Smooth muscle cell (in vitro differentiated cells): ENCODE measurements at regions not wholly inside any gene's neighbourhood (a gene's known extent, or its start where the extent isn't known, plus 50 kb on each side); places are given as distances from the start of the nearest gene placed in this dataset.

Source experiments
- DNase-seq: peaks from one replicate; lab custom pipeline; 2025; ENCODE audit not compliant: unreplicated experiment; lab: John Stamatoyannopoulos, UW
- H2AFZ ChIP-seq: fragments of 200-600 bp; sonication (generic); 2 replicates; pipeline ENCODE4 v1.6.0; 2016; ENCODE audit warnings: antibody characterized with exemption, low read depth, mild to moderate bottlenecking
- H3F3A ChIP-seq: fragments of 200-600 bp; sonication (generic); 2 replicates; pipeline ENCODE4 v1.6.0; 2017; ENCODE audit warnings: antibody characterized with exemption, low read depth
- H3K27ac ChIP-seq: fragments of 200-600 bp; sonication (generic); 2 replicates; pipeline ENCODE4 v1.5.1; 2016; ENCODE audit warnings: low read depth, mild to moderate bottlenecking
- H3K27me3 ChIP-seq: fragments of 200-600 bp; sonication (generic); 2 replicates; pipeline ENCODE4 v1.6.1; 2016; ENCODE audit warnings: low read depth, mild to moderate bottlenecking
- H3K36me3 ChIP-seq: fragments of 200-600 bp; sonication (generic); 2 replicates; pipeline ENCODE4 v1.5.1; 2016; ENCODE audit warnings: low read depth
- H3K4me1 ChIP-seq: fragments of 200-600 bp; sonication (generic); 2 replicates; pipeline ENCODE4 v1.5.1; 2016; ENCODE audit warnings: low read depth
- H3K4me2 ChIP-seq: fragments of 200-600 bp; sonication (generic); 2 replicates; pipeline ENCODE4 v1.6.0; 2016; ENCODE audit warnings: mild to moderate bottlenecking
- H3K4me3 ChIP-seq: fragments of 200-600 bp; sonication (generic); 2 replicates; pipeline ENCODE4 v1.5.1; 2016; ENCODE audit warnings: mild to moderate bottlenecking
- H3K79me2 ChIP-seq: fragments of 200-600 bp; sonication (generic); 2 replicates; pipeline ENCODE4 v1.6.0; 2016; ENCODE audit warnings: low read depth, mild to moderate bottlenecking
- H3K9ac ChIP-seq: fragments of 200-600 bp; sonication (generic); 2 replicates; pipeline ENCODE4 v1.6.0; 2016; ENCODE audit warnings: low read depth
- H3K9me3 ChIP-seq: fragments of 200-600 bp; sonication (generic); replicated peaks from 2 replicates; pipeline ENCODE4 v1.5.1; 2016; ENCODE audit warnings: low read depth
- H4K20me1 ChIP-seq: fragments of 200-600 bp; sonication (generic); 2 replicates; pipeline ENCODE4 v1.6.0; 2016; ENCODE audit warnings: low read depth
- CTCF ChIP-seq: fragments of 200-600 bp; sonication (generic); IDR thresholded peaks from 2 replicates; pipeline ENCODE4 v1.5.1; 2017; ENCODE audit warnings: borderline replicate concordance, mild to moderate bottlenecking, antibody characterized with exemption; ENCODE audit not compliant: insufficient read depth, poor library complexity, severe bottlenecking
- WGBS: methylation state at CpG from one replicate; pipeline ENCODE4 v1.1.7; 2016; ENCODE audit warnings: low lambda C conversion rate; 5-methylcytosine and 5-hydroxymethylcytosine counted together

- no peaks in the 10 kb centered on the region for H3K4me1 ChIP-seq
- H2AFZ ChIP-seq, result no peak overlapping the region
- no peak for TF ChIP-seq CTCF
- no peak overlapping the region for H3K4me3 ChIP-seq
- H3K9me3 ChIP-seq, result no peaks in the 10 kb centered on the region
- H3K27ac ChIP-seq, result no peak overlapping the region
- H3F3A ChIP-seq, result no peaks in the 10 kb centered on the region
- no peak overlapping the region for H3K9ac ChIP-seq
- DNase-seq, result no peak
- peaks cover 5% of the 10 kb centered on the region for H3K27me3 ChIP-seq
- no peaks in the 10 kb centered on the region for H3K36me3 ChIP-seq
- no peaks in the 10 kb centered on the region for H3K79me2 ChIP-seq
- H3K4me2 ChIP-seq, result no peak overlapping the region
- H4K20me1 ChIP-seq, result no peaks in the 10 kb centered on the region
- whole genome bisulfite sequencing, result 90% methylated on average over 32 of the region's 37 CpGs
Observed at GRCh38 chr19:34832581-34833112, 59.6 kb upstream of the ZNF599 start.

GRCh38 chr19:34831714-34832113 lies 58.7 kb upstream of the ZNF599 start:
- DNase-seq, result no peak
- Histone ChIP-seq H3K4me1 (no peaks in the 10 kb centered on the region), H3K4me2 (no peak overlapping the region), H3K36me3 (no peaks in the 10 kb centered on the region), H3F3A (no peaks in the 10 kb centered on the region), H3K79me2 (no peaks in the 10 kb centered on the region), H3K4me3 (no peak overlapping the region), H2AFZ (no peak overlapping the region), H4K20me1 (no peaks in the 10 kb centered on the region), H3K9ac (no peak overlapping the region), H3K27me3 (peaks cover under 1% of the 10 kb centered on the region), H3K9me3 (no peaks in the 10 kb centered on the region), H3K27ac (no peak overlapping the region)
- no peak for TF ChIP-seq CTCF
- WGBS, result 91% methylated on average over 5 of the region's 5 CpGs

- Histone ChIP-seq H3K36me3 (no peaks in the 10 kb centered on the region), H3K27me3 (no peaks in the 10 kb centered on the region), H3K9me3 (no peaks in the 10 kb centered on the region), H2AFZ (no peak overlapping the region), H3K4me3 (no peak overlapping the region), H3F3A (no peaks in the 10 kb centered on the region), H3K9ac (no peak overlapping the region), H4K20me1 (no peaks in the 10 kb centered on the region), H3K4me1 (no peaks in the 10 kb centered on the region), H3K4me2 (no peak overlapping the region), H3K27ac (no peak overlapping the region), H3K79me2 (no peaks in the 10 kb centered on the region)
- TF ChIP-seq CTCF, result no peak
- DNase-seq, result no peak
- WGBS, result 95% methylated on average over 3 of the region's 3 CpGs
Observed at GRCh38 chr19:34828156-34828555, 55.1 kb upstream of the ZNF599 start.

GRCh38 chr19:34825212-34825611 lies 52.2 kb upstream of the ZNF599 start:
- Histone ChIP-seq H3K4me3 (no peak overlapping the region), H3K27ac (no peak overlapping the region), H3K36me3 (no peaks in the 10 kb centered on the region), H3K9ac (no peak overlapping the region), H4K20me1 (no peaks in the 10 kb centered on the region), H2AFZ (no peak overlapping the region), H3K9me3 (no peaks in the 10 kb centered on the region), H3K4me2 (no peak overlapping the region), H3K27me3 (no peaks in the 10 kb centered on the region), H3K79me2 (no peaks in the 10 kb centered on the region), H3F3A (no peaks in the 10 kb centered on the region), H3K4me1 (no peaks in the 10 kb centered on the region)
- 80% methylated on average over 10 of the region's 10 CpGs for WGBS
- DNase-seq, result no peak
- no peak for TF ChIP-seq CTCF
